ENCODE measurements at regions not wholly inside any gene's neighbourhood (a gene's known extent, or its start where the extent isn't known, plus 50 kb on each side); places are given as distances from the start of the nearest gene placed in this dataset.

DNA sequence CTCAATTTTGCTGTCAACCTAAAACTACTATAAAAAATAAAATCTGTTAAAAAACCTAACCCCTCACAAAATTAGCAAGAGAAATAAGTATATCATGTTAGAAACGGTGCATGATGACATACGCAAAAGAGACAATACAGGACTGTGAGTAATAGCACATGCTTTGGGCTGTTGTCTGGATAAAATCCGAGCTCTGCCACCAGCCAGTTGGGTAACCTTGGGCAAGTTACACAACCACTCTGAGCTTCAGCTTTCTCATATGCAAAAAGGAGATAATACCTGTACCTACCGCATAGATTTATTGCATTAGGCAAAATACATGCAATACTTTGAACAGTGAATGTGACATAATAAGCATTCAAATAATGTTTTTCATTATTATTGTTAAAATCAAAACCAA is 481.7 kb downstream of the TLE1 start:
- H2BK15ac ChIP-seq (ENCODE audit: low read depth, low read length) = no peak overlapping the region
- TF ChIP-seq, protein P1, sequence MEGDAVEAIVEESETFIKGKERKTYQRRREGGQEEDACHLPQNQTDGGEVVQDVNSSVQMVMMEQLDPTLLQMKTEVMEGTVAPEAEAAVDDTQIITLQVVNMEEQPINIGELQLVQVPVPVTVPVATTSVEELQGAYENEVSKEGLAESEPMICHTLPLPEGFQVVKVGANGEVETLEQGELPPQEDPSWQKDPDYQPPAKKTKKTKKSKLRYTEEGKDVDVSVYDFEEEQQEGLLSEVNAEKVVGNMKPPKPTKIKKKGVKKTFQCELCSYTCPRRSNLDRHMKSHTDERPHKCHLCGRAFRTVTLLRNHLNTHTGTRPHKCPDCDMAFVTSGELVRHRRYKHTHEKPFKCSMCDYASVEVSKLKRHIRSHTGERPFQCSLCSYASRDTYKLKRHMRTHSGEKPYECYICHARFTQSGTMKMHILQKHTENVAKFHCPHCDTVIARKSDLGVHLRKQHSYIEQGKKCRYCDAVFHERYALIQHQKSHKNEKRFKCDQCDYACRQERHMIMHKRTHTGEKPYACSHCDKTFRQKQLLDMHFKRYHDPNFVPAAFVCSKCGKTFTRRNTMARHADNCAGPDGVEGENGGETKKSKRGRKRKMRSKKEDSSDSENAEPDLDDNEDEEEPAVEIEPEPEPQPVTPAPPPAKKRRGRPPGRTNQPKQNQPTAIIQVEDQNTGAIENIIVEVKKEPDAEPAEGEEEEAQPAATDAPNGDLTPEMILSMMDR (conservative IDR thresholded peaks at IDR 0.05) = no peak
- H3K56ac ChIP-seq (ENCODE audit: insufficient read length, low read depth, low read length) = no peak overlapping the region
- H4K8ac ChIP-seq (replicated peaks; ENCODE audit: insufficient read length, low read depth, low read length) = no peak overlapping the region
- no peak overlapping the region for H3K23ac ChIP-seq (ENCODE audit: insufficient read length, low read depth, low read length)
- H3K79me1 ChIP-seq (ENCODE audit: insufficient read depth, low read depth, low read length, poor library complexity, severe bottlenecking) = no peaks in the 10 kb centered on the region
- no peaks in the 10 kb centered on the region; a peak in 1 of 5 replicates for H3K9me3 Mint-ChIP-seq
- no peak overlapping the region for H3K4me2 ChIP-seq (ENCODE audit: insufficient read depth, insufficient read length, low read length)
- H3K14ac ChIP-seq (ENCODE audit: insufficient read depth, low read length) = no peak overlapping the region
- no CpG with 5 or more reads among the region's 4 CpGs for WGBS (ENCODE audit: extremely low coverage, insufficient read length, low lambda C conversion rate)
- no peak for DNase-seq
- no peak overlapping the region for H3K4me3 Mint-ChIP-seq
- no peaks in the 10 kb centered on the region for H3K27me3 Mint-ChIP-seq (ENCODE audit: low read depth)
- no peak overlapping the region for H3K27ac Mint-ChIP-seq
- H3K4ac ChIP-seq (ENCODE audit: low read depth, low read length) = no peak overlapping the region
- no peak overlapping the region for H3K27ac ChIP-seq (ENCODE audit: insufficient read length, low read depth, low read length)
- H2BK12ac ChIP-seq (ENCODE audit: insufficient read length, low read depth, low read length) = no peak overlapping the region
- H3K18ac ChIP-seq (ENCODE audit: insufficient read length, low read depth, low read length) = no peak overlapping the region
- peaks cover 2% of the 10 kb centered on the region in 2 experiments; a peak in 3 of 4 replicates for H3K4me1 Mint-ChIP-seq
- H2BK120ac ChIP-seq (ENCODE audit: low read depth, low read length, poor library complexity, severe bottlenecking) = no peak overlapping the region
- no peak overlapping the region for H3K9ac ChIP-seq (ENCODE audit: extremely low read depth, insufficient read length, low read length)
- no peak overlapping the region for H2BK20ac ChIP-seq (ENCODE audit: low read depth, low read length, poor library complexity, severe bottlenecking)
- H4K5ac ChIP-seq (ENCODE audit: insufficient read length, low read depth, low read length) = no peak overlapping the region
- no peaks in the 10 kb centered on the region for H3K23me2 ChIP-seq (ENCODE audit: insufficient read length, low read depth, low read length, poor library complexity, severe bottlenecking)
- H4K20me1 ChIP-seq (ENCODE audit: control insufficient read depth, insufficient read depth, insufficient read length) = no peaks in the 10 kb centered on the region
- H2AK5ac ChIP-seq (ENCODE audit: insufficient read length, low read length) = no peak overlapping the region
- no peaks in the 10 kb centered on the region for H3K9me3 ChIP-seq (ENCODE audit: control insufficient read depth, low read depth, low read length)
- no peaks in the 10 kb centered on the region for H3K36me3 Mint-ChIP-seq (ENCODE audit: insufficient read depth in 1 of 3, low read depth in 3 of 3)
- no peaks in the 10 kb centered on the region for H3K27me3 ChIP-seq (ENCODE audit: insufficient read depth, low read length)
- H2AFZ ChIP-seq (ENCODE audit: low read length) = no peak overlapping the region
- H3T11ph ChIP-seq (ENCODE audit: low read length) = no peak overlapping the region
- peaks cover 3% of the 10 kb centered on the region; the same call in 1 of the 2 replicates for H3K4me1 ChIP-seq (ENCODE audit: insufficient read depth, low read length)
- H2BK5ac ChIP-seq (ENCODE audit: insufficient read length, low read length) = no peak overlapping the region
- H3K79me2 ChIP-seq (ENCODE audit: insufficient read depth, low read length) = no peaks in the 10 kb centered on the region
- H4K91ac ChIP-seq (ENCODE audit: insufficient read length, low read depth, low read length) = no peak overlapping the region

Data from H9 (cell line).